ENCODE measurements at regions not wholly inside any gene's neighbourhood (a gene's known extent, or its start where the extent isn't known, plus 50 kb on each side); places are given as distances from the start of the nearest gene placed in this dataset.

- DNase-seq (ENCODE audit: low read depth), result no peak
- Histone ChIP-seq H3K27me3 (ENCODE audit: control insufficient read depth, insufficient read depth, low read length) (no peaks in the 10 kb centered on the region), H3K36me3 (ENCODE audit: control insufficient read depth, insufficient read depth, low read length) (no peaks in the 10 kb centered on the region), H3K4me3 (ENCODE audit: low read depth, low read length) (no peak overlapping the region)
- TF ChIP-seq, protein P1, sequence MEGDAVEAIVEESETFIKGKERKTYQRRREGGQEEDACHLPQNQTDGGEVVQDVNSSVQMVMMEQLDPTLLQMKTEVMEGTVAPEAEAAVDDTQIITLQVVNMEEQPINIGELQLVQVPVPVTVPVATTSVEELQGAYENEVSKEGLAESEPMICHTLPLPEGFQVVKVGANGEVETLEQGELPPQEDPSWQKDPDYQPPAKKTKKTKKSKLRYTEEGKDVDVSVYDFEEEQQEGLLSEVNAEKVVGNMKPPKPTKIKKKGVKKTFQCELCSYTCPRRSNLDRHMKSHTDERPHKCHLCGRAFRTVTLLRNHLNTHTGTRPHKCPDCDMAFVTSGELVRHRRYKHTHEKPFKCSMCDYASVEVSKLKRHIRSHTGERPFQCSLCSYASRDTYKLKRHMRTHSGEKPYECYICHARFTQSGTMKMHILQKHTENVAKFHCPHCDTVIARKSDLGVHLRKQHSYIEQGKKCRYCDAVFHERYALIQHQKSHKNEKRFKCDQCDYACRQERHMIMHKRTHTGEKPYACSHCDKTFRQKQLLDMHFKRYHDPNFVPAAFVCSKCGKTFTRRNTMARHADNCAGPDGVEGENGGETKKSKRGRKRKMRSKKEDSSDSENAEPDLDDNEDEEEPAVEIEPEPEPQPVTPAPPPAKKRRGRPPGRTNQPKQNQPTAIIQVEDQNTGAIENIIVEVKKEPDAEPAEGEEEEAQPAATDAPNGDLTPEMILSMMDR (IDR thresholded peaks at IDR 0.05; ENCODE audit: insufficient read depth, low read length, poor library complexity, severe bottlenecking), result no peak
These were observed 80.7 kb upstream of the ELOVL5 start for GRCh38 chr6:53429401-53429800.

GRCh38 chr6:53428886-53429285 lies 80.1 kb upstream of the ELOVL5 start:
- no peak for DNase-seq (ENCODE audit: low read depth)
- Histone ChIP-seq H3K27me3 (ENCODE audit: control insufficient read depth, insufficient read depth, low read length) (no peaks in the 10 kb centered on the region), H3K4me3 (ENCODE audit: low read depth, low read length) (no peak overlapping the region), H3K36me3 (ENCODE audit: control insufficient read depth, insufficient read depth, low read length) (no peaks in the 10 kb centered on the region)
- TF ChIP-seq, protein P1 (IDR thresholded peaks at IDR 0.05; ENCODE audit: insufficient read depth, low read length, poor library complexity, severe bottlenecking), result no peak

DNA sequence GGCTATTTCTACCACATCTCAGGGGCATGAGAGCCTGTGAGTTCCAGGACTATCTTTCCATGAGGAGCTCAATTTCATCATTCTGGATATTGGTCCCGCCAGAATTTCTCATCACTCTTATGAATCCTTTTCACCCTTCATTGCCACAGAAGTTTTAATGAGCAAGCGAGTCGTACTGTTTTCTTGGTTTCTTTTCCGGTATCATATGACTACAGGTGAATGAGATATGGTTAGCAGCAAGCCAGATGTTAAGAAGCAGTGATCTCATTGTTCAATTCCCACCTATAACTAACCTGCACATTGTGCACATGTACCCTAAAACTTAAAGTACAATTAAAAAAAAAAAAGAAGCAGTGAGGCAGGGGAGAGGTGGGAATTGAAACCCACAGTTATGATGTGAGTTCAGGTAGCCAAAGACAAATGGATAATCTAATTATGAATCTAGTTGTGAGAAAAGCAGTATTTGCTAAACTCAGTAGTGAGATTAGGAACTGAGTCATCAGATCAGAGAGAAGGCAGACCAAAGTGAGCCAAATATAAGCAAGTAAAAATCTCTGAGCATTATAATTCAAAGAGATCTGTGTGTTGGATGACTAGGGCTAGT lies 78.0 kb upstream of the ELOVL5 start:
- no peak for DNase-seq (ENCODE audit: low read depth)
- Histone ChIP-seq H3K36me3 (ENCODE audit: control insufficient read depth, insufficient read depth, low read length) (no peaks in the 10 kb centered on the region), H3K4me3 (ENCODE audit: low read depth, low read length) (no peak overlapping the region), H3K27me3 (ENCODE audit: control insufficient read depth, insufficient read depth, low read length) (no peaks in the 10 kb centered on the region)
- TF ChIP-seq, protein P1 (IDR thresholded peaks at IDR 0.05; ENCODE audit: insufficient read depth, low read length, poor library complexity, severe bottlenecking), result no peak

DNA sequence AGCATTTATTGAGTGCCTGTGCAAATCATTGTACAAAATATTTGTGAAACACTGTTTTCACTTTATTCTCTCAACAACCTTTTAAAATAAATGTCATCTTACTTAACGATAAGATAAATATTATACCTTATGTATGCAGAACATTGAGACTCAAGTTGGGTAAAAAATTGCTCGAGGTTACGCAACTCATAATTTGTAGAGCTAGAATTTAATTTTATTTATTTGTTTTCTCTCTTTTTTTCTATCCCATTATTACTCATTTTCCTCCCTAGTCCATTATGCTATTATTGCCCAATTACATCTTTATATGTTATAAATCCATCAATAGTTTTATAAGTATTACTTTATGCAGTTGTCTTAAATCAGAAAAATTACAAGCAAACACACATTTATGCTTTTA lies 77.4 kb upstream of the ELOVL5 start:
- no peaks in the 10 kb centered on the region for H3K27me3 ChIP-seq (ENCODE audit: control insufficient read depth, insufficient read depth, low read length)
- H3K36me3 ChIP-seq (ENCODE audit: control insufficient read depth, insufficient read depth, low read length), result no peaks in the 10 kb centered on the region
- TF ChIP-seq, protein P1 (IDR thresholded peaks at IDR 0.05; ENCODE audit: insufficient read depth, low read length, poor library complexity, severe bottlenecking), result no peak
- H3K4me3 ChIP-seq (ENCODE audit: low read depth, low read length), result no peak overlapping the region
- DNase-seq (ENCODE audit: low read depth), result no peak

DNA sequence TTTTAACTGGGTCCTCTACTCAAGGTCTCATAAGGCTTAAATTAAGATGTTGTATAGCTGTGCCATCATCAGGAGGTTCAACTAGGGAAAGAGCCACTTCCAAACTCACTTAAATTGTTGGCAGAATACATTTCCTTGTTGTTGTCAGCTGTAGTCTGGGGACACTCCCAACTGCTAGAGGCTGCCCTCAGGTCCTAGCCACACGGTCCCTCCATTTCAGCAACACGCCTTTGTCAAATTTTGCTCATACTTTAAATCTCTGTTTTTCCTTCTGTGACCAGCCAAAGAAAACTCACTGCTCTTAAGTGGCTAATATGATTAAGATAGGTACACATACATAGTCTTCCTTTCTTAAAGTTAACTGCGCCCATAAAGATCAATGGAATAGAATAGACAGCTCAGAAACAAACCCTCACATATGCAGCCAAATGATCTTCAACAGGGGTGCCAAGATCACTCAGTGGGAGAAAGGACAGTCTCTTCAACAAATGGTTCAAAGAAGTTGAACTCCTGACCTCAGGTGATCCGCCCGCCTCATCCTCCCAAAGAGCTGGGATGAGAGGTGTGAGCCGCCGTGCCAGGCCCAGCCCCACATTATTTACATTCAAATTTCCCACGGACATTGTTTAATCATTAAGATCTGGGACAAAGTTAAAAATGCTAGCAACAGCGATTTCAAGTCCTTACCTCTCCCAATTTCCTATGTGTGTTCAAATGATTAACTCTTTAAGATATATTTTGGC lies 76.4 kb upstream of the ELOVL5 start:
- H3K27me3 ChIP-seq (ENCODE audit: control insufficient read depth, insufficient read depth, low read length), result no peaks in the 10 kb centered on the region
- H3K4me3 ChIP-seq (ENCODE audit: low read depth, low read length), result no peak overlapping the region

More for the DNA sequence above, 76.4 kb upstream of the ELOVL5 start:
- TF ChIP-seq, protein P1 (IDR thresholded peaks at IDR 0.05; ENCODE audit: insufficient read depth, low read length, poor library complexity, severe bottlenecking), result no peak
- no peak for DNase-seq (ENCODE audit: low read depth)
- H3K36me3 ChIP-seq (ENCODE audit: control insufficient read depth, insufficient read depth, low read length), result no peaks in the 10 kb centered on the region

All from kidney epithelial cell (primary cell).